ENCODE measurements at regions not wholly inside any gene's neighbourhood (a gene's known extent, or its start where the extent isn't known, plus 50 kb on each side); places are given as distances from the start of the nearest gene placed in this dataset.
"Not testable (repeated sequence)": the region's sequence is repeated elsewhere in the genome, so short reads cannot be mapped to it uniquely, and the experiment has no call there.

DNA sequence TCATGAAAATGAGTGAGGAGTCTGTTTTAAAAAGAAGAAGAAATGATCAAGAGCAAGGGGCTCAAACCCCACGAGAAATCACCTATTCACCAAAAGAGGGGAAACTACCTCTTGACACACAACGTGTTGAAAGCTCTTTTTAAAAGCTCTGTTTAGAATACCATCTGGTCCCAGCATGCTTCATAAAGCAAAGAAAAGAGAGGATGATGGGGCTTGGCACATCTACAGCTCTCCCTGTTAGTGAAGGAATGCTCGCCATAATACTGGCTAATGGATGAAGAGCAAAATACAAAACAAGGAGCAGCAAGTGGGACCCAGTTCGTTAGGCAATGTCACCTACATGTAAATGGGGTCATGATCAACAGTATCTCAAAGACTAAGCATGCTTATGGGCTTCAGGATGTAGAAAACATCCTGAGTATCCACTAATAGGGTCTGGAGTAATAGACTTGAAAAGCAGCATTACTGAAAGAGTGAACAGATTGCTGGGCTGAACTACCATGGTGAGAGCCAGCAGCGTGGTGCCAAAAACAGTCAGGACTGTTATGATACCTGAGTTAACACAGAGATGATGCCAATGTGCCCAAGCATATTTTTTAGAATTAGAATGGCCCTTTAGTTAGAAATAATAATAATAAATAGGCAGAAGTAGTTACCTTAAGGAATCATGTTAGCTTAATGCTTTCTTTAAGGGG lies 159.7 kb upstream of the POU1F1 start:
- ChIA-PET POLR2A (no interaction called here), CTCF (no interaction called here)
- no peaks in the 10 kb centered on the region for H3K36me3 ChIP-seq (ENCODE audit: control insufficient read depth in 2 of 2, insufficient read depth in 1 of 2, low read length in 2 of 2)
- no peak overlapping the region for H3K27ac ChIP-seq (ENCODE audit: extremely low read depth, low read depth, low read length)
- no peaks in the 10 kb centered on the region for H3K4me1 ChIP-seq (ENCODE audit: control insufficient read depth, insufficient read depth, low read length)
- TF ChIP-seq ZNF416 (tag by site-specific recombination; IDR thresholded peaks at IDR 0.05) = no peak
- TF ChIP-seq, protein P1, sequence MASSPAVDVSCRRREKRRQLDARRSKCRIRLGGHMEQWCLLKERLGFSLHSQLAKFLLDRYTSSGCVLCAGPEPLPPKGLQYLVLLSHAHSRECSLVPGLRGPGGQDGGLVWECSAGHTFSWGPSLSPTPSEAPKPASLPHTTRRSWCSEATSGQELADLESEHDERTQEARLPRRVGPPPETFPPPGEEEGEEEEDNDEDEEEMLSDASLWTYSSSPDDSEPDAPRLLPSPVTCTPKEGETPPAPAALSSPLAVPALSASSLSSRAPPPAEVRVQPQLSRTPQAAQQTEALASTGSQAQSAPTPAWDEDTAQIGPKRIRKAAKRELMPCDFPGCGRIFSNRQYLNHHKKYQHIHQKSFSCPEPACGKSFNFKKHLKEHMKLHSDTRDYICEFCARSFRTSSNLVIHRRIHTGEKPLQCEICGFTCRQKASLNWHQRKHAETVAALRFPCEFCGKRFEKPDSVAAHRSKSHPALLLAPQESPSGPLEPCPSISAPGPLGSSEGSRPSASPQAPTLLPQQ (tag by site-specific recombination; IDR thresholded peaks at IDR 0.05) = no peak
- TF ChIP-seq ZNF248 (tag by site-specific recombination; IDR thresholded peaks at IDR 0.05) = no peak
- TF ChIP-seq ZNF521 (tag by site-specific recombination; IDR thresholded peaks at IDR 0.05) = no peak
- TF ChIP-seq ZNF843 (tag by site-specific recombination; IDR thresholded peaks at IDR 0.05) = no peak
- TF ChIP-seq ZNF112 (tag by site-specific recombination; IDR thresholded peaks at IDR 0.05) = no peak
- TF ChIP-seq, protein P2, sequence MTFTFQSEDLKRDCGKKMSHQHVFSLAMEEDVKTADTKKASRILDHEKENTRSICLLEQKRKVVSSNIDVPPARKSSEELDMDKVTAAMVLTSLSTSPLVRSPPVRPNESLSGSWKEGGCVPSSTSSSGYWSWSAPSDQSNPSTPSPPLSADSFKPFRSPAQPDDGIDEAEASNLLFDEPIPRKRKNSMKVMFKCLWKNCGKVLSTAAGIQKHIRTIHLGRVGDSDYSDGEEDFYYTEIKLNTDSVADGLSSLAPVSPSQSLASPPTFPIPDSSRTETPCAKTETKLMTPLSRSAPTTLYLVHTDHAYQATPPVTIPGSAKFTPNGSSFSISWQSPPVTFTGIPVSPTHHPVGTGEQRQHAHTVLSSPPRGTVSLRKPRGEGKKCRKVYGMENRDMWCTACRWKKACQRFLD (tag by site-specific recombination; IDR thresholded peaks at IDR 0.05) = no peak
- no peak for TF ChIP-seq PRDM1 (tag by site-specific recombination; IDR thresholded peaks at IDR 0.05)
- TF ChIP-seq ZSCAN30 (tag by site-specific recombination; IDR thresholded peaks at IDR 0.05) = no peak
- TF ChIP-seq BCL11A (tag by site-specific recombination; IDR thresholded peaks at IDR 0.05; ENCODE audit: low read depth) = no peak
- TF ChIP-seq ZNF202 (tag by site-specific recombination; IDR thresholded peaks at IDR 0.05; ENCODE audit: borderline replicate concordance) = no peak
- TF ChIP-seq ZNF146 (tag by site-specific recombination; IDR thresholded peaks at IDR 0.05) = no peak
- TF ChIP-seq, protein P3, sequence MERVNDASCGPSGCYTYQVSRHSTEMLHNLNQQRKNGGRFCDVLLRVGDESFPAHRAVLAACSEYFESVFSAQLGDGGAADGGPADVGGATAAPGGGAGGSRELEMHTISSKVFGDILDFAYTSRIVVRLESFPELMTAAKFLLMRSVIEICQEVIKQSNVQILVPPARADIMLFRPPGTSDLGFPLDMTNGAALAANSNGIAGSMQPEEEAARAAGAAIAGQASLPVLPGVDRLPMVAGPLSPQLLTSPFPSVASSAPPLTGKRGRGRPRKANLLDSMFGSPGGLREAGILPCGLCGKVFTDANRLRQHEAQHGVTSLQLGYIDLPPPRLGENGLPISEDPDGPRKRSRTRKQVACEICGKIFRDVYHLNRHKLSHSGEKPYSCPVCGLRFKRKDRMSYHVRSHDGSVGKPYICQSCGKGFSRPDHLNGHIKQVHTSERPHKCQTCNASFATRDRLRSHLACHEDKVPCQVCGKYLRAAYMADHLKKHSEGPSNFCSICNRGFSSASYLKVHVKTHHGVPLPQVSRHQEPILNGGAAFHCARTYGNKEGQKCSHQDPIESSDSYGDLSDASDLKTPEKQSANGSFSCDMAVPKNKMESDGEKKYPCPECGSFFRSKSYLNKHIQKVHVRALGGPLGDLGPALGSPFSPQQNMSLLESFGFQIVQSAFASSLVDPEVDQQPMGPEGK (tag by site-specific recombination; IDR thresholded peaks at IDR 0.05) = no peak
- no peak overlapping the region for H3K4me3 ChIP-seq (ENCODE audit: low read depth, low read length)
- H3K9me3 ChIP-seq (ENCODE audit: control insufficient read depth, insufficient read depth, low read depth, low read length) = no peaks in the 10 kb centered on the region

DNA sequence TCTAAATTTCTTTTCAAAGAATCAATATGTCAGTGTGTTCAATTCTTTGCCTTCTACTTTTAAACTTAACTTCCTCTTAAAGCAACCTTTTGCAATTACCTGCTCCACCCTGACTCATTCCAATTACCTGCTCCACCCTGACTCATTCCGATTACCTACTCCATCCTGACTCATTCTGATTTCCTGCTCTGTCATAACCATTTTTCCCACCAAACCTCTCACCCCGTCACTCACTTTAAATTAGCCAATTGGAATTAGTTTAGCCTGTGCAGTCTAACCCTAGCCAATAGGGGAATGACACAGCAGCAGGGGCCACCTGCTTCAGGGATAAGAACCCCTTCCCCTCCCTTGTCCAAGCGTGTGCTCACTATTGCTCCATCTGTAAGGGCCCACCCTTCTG lies 157.1 kb upstream of the POU1F1 start:
- H3K36me3 ChIP-seq (ENCODE audit: control insufficient read depth in 2 of 2, insufficient read depth in 1 of 2, low read length in 2 of 2); POLR2A ChIA-PET; CTCF ChIA-PET; H3K27ac ChIP-seq (ENCODE audit: extremely low read depth, low read depth, low read length); H3K4me3 ChIP-seq (ENCODE audit: low read depth, low read length); H3K4me1 ChIP-seq (ENCODE audit: control insufficient read depth, insufficient read depth, low read length); H3K9me3 ChIP-seq (ENCODE audit: control insufficient read depth, insufficient read depth, low read depth, low read length): not testable (repeated sequence)

DNA sequence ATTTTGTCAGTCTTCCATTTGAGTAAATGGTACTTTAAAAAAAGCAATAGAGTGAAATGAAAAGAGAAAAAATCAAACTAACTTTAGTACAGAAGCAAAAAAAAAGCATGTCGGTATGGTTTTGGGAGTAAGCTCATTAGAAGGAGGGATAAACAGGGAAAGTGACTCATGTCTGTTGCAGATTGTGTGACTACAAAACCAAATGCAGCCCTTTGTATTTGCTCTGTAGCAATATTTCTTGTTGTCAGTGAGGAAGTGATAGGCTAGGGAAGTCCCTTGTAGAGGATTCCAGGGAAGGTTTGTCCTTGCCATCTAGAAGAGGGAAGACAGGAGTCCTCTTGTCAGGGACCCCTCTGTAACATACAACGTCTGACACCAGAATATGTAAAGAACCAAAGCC lies 150.5 kb upstream of the POU1F1 start:
- ChIA-PET CTCF (no interaction called here), POLR2A (no interaction called here)
- H3K36me3 ChIP-seq (ENCODE audit: control insufficient read depth in 2 of 2, insufficient read depth in 1 of 2, low read length in 2 of 2) = no peaks in the 10 kb centered on the region
- H3K4me1 ChIP-seq (ENCODE audit: control insufficient read depth, insufficient read depth, low read length) = no peaks in the 10 kb centered on the region
- no peak overlapping the region for H3K4me3 ChIP-seq (ENCODE audit: low read depth, low read length)
- no peak overlapping the region for H3K27ac ChIP-seq (ENCODE audit: extremely low read depth, low read depth, low read length)
- no peaks in the 10 kb centered on the region for H3K9me3 ChIP-seq (ENCODE audit: control insufficient read depth, insufficient read depth, low read depth, low read length)
- TF ChIP-seq ZNF843 (tag by site-specific recombination; IDR thresholded peaks at IDR 0.05) (no peak), ZNF544 (tag by site-specific recombination; IDR thresholded peaks at IDR 0.05) (no peak), IKZF3 (tag by site-specific recombination; IDR thresholded peaks at IDR 0.05) (no peak), RBAK (tag by site-specific recombination; IDR thresholded peaks at IDR 0.05) (no peak), ZNF621 (tag by site-specific recombination; IDR thresholded peaks at IDR 0.05) (no peak), SP7 (tag by site-specific recombination; IDR thresholded peaks at IDR 0.05) (no peak), ZNF335 (tag by site-specific recombination; conservative IDR thresholded peaks at IDR 0.05) (no peak), ZIC2 (tag by site-specific recombination; IDR thresholded peaks at IDR 0.05) (no peak), SALL2 (tag by site-specific recombination; IDR thresholded peaks at IDR 0.05; ENCODE audit: borderline replicate concordance) (no peak), ZNF391 (tag by site-specific recombination; IDR thresholded peaks at IDR 0.05; ENCODE audit: borderline replicate concordance, low read depth) (no peak), TCF7L2 (IDR thresholded peaks at IDR 0.05; ENCODE audit: borderline replicate concordance, low read depth, low read length) (no peak), ZSCAN23 (tag by site-specific recombination; IDR thresholded peaks at IDR 0.05) (no peak)
- TF ChIP-seq, protein P4, sequence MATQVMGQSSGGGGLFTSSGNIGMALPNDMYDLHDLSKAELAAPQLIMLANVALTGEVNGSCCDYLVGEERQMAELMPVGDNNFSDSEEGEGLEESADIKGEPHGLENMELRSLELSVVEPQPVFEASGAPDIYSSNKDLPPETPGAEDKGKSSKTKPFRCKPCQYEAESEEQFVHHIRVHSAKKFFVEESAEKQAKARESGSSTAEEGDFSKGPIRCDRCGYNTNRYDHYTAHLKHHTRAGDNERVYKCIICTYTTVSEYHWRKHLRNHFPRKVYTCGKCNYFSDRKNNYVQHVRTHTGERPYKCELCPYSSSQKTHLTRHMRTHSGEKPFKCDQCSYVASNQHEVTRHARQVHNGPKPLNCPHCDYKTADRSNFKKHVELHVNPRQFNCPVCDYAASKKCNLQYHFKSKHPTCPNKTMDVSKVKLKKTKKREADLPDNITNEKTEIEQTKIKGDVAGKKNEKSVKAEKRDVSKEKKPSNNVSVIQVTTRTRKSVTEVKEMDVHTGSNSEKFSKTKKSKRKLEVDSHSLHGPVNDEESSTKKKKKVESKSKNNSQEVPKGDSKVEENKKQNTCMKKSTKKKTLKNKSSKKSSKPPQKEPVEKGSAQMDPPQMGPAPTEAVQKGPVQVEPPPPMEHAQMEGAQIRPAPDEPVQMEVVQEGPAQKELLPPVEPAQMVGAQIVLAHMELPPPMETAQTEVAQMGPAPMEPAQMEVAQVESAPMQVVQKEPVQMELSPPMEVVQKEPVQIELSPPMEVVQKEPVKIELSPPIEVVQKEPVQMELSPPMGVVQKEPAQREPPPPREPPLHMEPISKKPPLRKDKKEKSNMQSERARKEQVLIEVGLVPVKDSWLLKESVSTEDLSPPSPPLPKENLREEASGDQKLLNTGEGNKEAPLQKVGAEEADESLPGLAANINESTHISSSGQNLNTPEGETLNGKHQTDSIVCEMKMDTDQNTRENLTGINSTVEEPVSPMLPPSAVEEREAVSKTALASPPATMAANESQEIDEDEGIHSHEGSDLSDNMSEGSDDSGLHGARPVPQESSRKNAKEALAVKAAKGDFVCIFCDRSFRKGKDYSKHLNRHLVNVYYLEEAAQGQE (tag by site-specific recombination; IDR thresholded peaks at IDR 0.05) = no peak

All from HEK293 (cell line).